Activated CD4-positive, alpha-beta T cell treated with anti-CD3 and anti-CD28 coated beads for 24 hours (primary cell): ENCODE measurements at regions not wholly inside any gene's neighbourhood (a gene's known extent, or its start where the extent isn't known, plus 50 kb on each side); places are given as distances from the start of the nearest gene placed in this dataset.
"Not testable (repeated sequence)": the region's sequence is repeated elsewhere in the genome, so short reads cannot be mapped to it uniquely, and the experiment has no call there.

ENCODE experiments used
- DNase-seq, 2 donors: peaks; one replicate each; pipeline ENCODE4 v3.0.0-alpha.2; 2020; ENCODE audit warnings: low read depth in 2 of 2

- DNase-seq: no peak
These were observed 83.2 kb upstream of the MAP3K1 start for GRCh38 chr5:56732121-56732520.

GRCh38 chr5:56731473-56731872 is 83.9 kb upstream of the MAP3K1 start:
- not testable (repeated sequence) for DNase-seq

DNA sequence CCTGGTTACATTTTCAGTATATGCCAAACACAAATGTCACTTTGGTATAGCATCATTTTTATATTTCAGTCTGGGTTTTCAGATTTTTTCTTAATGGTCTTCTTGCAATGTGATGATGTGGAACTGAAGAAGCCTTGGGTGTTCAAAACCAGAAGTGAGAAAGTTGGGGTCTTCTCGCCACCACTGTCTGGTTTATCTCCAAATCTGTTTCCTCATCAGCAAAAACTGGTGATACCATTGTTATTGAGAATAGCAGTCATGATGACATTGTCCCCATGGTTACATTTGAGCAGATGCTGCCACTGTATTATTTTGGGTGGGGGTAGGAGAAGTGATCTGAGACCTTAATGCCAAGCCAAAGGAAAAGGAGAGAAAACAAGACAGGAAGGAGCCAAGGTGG is 85.9 kb upstream of the MAP3K1 start:
- no peak for DNase-seq

DNA sequence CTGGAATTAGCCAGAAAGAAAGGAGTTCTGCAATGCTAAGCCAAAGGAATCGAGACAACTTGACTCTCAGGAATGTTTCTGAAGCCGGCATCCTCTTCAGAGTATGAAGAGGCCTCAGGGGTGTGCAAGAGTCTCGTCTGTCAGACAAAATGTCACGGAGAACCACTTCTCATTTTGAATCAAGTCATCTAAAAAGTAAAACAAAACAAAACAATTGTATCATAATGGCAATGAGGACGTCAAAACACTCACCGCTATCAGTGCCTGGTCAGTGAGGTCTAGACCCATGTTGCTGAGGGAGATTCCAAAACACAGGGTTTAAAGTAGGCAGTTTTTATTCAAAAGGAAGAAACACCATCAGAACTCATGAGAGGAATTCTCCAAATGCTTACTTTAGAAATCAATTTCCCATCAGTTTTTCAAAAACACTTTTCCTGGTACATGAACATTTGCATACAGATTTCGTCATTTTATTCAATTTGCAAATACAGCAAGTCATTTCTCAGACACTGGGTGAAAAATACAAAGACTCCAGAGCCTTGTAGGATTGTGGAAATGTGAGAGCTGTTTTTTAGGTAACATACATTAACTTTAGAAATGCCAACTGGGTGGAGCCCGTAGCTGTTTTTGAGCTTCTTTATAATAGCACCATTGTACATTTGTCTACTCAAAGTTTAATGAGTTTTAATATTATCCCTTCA is 89.5 kb upstream of the MAP3K1 start:
- no peak for DNase-seq

GRCh38 chr5:56724857-56725256 is 90.5 kb upstream of the MAP3K1 start:
- DNase-seq: not testable (repeated sequence)

DNA sequence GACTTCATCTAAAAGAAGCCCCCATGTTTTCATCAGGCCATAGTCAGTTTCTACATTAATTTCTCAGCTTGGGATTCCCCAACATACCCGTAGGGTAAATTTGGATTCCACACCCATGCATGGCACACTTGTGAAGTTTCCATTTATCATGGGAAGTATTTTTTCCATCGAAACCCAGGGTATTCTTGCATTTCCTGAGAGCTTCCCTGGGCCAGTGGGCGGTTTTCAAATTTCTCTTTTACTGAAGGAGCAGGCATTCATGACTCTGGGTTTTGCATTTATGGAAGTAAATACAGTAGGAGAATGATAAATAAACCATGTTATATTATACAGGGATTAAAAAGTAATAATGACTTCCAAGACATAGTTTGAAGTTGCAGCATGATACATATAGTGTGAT is 93.0 kb upstream of the MAP3K1 start:
- DNase-seq: no peak

GRCh38 chr5:56717253-56717987 is 97.9 kb upstream of the MAP3K1 start:
- no peak for DNase-seq

- DNase-seq: no peak
These were observed 99.4 kb upstream of the MAP3K1 start for GRCh38 chr5:56715986-56716385.

DNA sequence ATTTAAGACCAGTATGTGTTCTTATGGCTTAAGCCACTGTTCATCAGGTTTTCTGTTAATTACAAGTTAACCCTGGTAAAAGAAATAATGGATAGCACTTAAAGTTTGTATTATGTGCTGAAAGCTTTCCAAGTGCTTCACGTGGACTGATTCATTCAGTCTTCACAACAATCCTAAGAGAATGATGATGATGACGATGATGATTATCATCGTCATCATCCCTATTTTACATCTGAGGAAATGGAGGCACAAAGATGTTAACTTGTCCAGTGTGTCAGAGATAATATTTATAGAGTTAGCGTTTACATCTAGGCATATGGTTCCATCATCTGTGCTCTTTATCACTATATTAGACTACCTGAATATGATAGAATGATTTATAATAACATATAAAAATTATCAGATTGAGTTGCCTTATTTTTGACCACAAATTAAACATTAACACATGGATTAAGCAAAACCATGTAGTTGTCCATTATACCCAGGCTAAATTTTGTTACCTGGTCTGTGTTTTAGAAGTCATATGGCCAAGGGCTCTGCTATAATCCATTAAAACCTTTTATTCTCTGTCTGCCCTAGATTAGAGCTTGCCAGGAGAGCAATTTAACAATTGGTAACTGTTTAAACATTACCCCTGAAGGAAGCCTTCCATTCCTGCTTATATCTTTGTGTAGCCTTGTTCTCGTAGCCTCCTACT is 102.3 kb upstream of the MAP3K1 start:
- DNase-seq: no peak

DNA sequence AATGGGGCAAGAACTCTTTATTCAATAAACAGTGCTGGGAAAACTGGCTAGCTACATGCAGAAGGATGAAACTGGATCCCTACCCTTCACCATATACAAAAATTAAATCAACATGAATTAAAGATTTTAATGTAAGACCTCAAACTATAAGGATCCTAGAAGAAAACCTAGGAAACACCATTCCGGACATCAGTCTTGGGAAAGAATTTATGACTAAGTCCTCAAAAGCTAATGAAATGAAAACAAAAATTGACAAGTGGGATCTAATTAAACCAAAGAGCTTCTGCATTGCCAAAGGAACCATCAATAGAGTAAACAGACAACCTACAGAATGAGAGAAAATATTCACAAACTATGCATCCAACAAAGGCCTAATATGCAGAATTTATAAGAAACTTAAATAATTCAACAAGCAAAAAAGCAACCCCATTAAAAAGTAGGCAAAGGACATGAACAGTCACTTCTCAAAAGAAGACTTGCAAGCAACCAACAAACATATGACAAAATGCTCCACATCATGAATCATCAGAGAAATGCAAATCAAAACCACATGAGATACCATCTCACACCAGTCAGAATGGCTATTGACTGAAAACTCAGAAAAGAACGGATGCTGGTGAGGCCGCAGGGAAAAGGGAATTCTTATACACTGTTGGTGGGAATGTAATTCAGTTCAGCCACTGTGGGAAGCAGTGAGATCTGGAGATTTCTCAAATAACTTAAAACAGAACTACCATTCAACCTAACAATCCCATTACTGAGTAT is 104.3 kb upstream of the MAP3K1 start:
- no peak for DNase-seq

- no peak for DNase-seq
These were observed 108.8 kb upstream of the MAP3K1 start for GRCh38 chr5:56706504-56706903.

DNA sequence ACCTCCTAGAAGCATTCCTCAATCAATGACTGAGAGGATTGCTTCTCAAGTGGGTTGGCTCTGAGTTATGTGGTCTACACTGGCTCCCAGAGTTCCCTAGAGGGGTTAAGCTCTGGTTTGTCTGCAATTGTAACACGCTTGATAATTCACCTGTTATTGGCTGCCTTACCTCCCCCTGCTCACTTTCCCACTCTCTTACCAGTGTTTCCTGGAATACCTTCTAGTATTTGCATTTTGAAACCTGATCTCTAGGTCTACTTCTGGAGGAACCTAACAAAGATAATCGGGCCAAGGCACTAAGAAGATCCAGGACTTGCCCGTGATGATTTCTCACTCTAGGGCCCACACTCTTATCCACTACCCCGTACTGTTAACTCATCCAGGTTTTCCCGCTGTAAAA is 110.1 kb upstream of the MAP3K1 start:
- DNase-seq: no peak

- DNase-seq: no peak
These were observed 111.4 kb upstream of the MAP3K1 start for GRCh38 chr5:56703952-56704351.

GRCh38 chr5:56700711-56701110 is 114.6 kb upstream of the MAP3K1 start:
- no peak for DNase-seq

DNA sequence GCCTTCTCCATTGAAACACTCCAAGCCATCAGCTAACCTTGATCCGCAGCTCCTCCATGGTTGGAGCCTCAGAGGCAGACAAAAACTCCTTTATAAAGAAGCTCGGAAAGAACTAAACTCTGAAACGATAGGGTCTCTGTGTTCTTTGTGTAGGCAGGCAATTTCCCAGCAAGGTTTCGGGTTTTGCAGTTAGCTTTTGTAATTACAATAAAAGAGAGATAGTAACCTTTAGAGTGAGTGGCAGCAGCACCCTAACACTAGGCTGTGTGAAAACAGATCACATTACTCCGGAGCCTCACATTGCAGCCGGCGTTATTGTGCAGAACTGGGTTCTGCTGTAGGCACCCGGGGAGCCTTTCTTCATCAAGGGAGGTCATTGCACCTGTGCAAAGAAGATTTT is 115.8 kb upstream of the MAP3K1 start:
- no peak for DNase-seq

- DNase-seq: no peak
These were observed 116.6 kb upstream of the MAP3K1 start for GRCh38 chr5:56698463-56699381.

DNA sequence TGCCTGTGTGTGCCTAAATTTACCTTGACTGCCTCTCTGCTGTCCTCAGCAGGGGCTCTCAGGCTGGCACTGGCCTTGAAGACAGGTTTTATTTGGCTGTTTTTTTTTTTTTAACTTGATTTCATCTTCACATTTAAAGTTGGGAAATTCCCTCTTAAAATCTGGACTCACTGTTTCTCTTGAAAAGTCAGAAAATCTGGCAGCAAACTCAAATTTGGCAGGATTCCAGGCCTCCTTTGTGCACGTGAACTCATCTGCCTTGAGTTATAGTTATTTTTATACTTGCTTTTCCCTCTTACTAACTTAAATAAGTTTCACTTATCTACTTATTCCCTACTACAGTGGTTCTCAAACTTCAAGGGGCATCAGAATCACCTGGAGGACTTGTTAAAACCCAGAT is 118.4 kb upstream of the MAP3K1 start:
- DNase-seq: no peak

DNA sequence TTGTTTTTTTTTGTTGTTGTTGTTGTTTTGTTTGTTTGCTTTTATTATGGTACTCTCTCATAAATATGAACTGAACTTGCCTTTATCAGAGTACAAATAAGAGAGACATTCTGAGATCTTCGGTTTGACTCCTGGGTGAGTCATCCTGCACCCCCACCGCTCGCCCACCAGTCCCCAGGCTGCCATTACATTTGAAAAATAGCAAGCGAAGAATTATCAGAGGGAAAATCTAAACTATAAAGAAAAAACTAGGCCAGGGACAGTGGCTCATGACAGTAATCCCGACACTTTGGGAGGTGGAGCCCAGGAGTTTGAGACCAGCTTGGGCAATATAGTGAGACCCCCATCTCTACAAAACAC is 122.1 kb upstream of the MAP3K1 start:
- DNase-seq: peak in 1 of 2 donors; percentile 31

DNA sequence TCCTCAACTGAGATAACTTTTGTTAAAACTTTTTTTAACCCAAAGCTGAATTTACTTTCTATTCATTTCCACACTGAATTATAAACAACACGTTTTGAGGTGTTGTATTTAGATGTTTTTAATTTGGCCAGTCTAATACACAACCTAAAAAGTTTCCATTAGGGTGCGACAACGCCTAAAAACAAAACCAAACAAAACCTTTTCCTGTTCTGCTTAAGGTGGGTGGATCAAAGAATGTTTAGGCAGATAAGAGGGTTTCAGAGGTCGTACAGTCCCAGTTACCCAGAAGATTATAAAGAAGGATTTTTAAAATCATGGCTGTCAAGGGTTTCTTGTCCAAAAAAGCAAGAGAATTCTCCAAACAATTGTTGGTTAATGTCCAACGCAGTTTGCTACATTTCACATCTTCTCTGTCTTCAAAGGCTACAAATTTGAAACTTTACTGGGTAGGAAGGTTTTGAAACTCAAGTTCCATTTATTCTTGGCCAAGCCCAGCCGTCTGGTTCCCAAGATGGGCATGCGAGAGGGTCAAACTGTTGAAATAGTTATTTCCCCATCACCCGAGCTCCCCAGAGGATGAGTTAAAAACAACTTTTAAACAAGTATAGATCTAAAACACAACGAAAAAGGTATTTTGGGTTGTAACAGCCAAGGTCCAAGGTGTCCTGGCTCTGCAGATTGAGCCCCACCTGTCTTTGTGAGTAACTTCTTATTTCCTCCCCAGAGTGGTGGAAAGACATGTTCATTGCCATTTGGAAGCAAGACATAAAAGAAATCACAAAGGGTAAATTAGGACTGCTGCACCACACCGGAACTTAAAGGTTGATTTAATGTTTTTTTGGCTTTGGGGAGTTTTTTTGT is 122.8 kb upstream of the MAP3K1 start:
- DNase-seq: no peak

- no peak for DNase-seq
These were observed 126.9 kb upstream of the MAP3K1 start for GRCh38 chr5:56688402-56688801.
